ENCODE measurements at regions not wholly inside any gene's neighbourhood (a gene's known extent, or its start where the extent isn't known, plus 50 kb on each side); places are given as distances from the start of the nearest gene placed in this dataset.
"Not testable (repeated sequence)": the region's sequence is repeated elsewhere in the genome, so short reads cannot be mapped to it uniquely, and the experiment has no call there.

DNA sequence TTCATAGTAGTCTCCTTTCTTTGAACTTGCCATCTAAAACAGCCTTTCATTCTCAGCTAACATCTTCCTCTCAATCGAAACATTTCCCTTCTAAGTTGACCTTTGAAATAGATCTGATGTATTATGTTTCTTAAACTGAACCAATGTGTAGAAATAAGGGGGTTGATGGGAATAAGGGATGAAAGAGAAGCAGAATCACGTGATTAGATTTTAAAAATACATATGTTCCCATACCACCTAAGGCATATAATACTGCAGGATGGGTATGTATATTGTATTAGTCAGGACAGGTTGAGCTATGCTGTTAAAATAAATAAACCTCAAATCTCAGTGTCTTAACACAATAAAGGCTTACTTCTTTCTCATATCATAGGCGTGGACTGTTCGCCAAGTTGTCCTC, 207.5 kb upstream of the SRD5A2 start:
- no peak for DNase-seq (ENCODE audit: low read depth)
- TF ChIP-seq, protein P1, sequence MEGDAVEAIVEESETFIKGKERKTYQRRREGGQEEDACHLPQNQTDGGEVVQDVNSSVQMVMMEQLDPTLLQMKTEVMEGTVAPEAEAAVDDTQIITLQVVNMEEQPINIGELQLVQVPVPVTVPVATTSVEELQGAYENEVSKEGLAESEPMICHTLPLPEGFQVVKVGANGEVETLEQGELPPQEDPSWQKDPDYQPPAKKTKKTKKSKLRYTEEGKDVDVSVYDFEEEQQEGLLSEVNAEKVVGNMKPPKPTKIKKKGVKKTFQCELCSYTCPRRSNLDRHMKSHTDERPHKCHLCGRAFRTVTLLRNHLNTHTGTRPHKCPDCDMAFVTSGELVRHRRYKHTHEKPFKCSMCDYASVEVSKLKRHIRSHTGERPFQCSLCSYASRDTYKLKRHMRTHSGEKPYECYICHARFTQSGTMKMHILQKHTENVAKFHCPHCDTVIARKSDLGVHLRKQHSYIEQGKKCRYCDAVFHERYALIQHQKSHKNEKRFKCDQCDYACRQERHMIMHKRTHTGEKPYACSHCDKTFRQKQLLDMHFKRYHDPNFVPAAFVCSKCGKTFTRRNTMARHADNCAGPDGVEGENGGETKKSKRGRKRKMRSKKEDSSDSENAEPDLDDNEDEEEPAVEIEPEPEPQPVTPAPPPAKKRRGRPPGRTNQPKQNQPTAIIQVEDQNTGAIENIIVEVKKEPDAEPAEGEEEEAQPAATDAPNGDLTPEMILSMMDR (conservative IDR thresholded peaks at IDR 0.05; ENCODE audit: low read depth, low read length) = no peak
- no peak overlapping the region for H3K4me3 ChIP-seq (ENCODE audit: low read depth, low read length)

DNA sequence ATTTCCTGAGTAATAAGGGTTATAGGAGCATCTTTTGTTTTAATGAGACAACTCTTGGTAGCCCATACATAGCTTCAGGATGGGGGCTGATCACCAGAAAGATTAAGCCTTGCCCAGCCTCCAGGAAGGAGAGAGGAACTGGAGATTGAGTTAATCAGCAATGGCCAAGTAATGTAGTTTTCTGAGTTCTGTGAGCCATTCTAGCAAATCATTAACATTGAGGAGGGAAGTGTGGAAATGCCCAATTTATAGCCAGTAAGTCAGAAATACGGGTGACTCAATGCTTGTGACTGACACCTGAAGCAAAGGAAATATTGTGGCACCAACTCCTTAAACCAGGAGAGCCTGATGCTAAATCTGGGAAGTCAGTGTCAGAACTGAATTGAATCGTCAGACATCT, 205.1 kb upstream of the SRD5A2 start:
- peak; percentile 85 for DNase-seq (ENCODE audit: low read depth)
- no peak overlapping the region for H3K4me3 ChIP-seq (ENCODE audit: low read depth, low read length)
- TF ChIP-seq, protein P1 (conservative IDR thresholded peaks at IDR 0.05; ENCODE audit: low read depth, low read length) = no peak

DNA sequence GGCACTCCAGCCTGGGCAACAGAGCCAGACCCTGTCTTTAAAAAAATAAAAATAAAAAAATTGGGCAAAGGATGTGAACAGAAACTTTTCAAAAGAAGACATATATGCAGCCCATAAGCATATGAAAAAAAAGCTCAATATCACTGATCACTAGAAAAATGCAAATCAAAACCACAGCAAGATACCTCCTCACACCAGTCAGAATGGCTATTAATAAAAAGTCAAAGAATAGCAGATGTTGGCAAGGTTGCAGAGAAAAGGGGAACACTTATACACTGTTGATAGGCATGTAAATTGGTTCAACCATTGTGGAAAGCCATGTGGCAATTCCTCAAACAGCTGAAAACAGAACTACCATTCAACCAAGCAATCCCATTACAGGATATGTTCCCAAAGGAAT, 204.1 kb upstream of the SRD5A2 start:
- no peak for DNase-seq (ENCODE audit: low read depth)
- H3K4me3 ChIP-seq (ENCODE audit: low read depth, low read length) = no peak overlapping the region
- TF ChIP-seq, protein P1 (conservative IDR thresholded peaks at IDR 0.05; ENCODE audit: low read depth, low read length) = no peak

DNA sequence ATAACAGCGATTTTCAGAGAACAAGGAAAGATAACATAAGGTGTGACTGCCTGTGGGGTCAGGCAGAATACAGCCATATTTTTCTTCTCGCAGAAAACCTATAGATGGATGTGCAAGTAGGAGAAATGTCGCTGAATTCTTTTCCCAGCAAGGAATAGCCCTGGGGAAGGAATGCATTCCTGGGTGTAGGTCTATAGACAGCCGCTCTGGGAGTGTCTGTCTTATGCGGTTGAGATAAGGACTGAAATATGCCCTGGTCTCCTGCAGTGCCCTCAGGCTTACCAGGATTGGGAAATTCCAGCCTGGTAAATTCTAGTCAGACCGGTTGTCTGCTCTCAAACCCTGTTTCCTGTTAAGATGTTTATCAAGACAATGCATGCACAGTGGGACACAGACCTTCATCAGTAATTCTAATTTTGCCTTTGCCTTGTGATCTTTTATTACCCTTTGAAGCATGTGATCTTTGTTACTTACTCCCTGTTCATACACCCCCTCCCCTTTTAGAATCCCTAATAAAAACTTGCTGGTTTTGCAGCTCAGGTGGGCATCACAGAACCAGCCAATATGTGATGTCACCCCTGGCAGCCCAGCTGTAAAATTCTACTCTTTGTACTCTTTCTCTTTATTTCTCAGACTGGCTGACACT, 202.8 kb upstream of the SRD5A2 start:
- not testable (repeated sequence) for H3K4me3 ChIP-seq (ENCODE audit: low read depth, low read length); DNase-seq (ENCODE audit: low read depth)

DNA sequence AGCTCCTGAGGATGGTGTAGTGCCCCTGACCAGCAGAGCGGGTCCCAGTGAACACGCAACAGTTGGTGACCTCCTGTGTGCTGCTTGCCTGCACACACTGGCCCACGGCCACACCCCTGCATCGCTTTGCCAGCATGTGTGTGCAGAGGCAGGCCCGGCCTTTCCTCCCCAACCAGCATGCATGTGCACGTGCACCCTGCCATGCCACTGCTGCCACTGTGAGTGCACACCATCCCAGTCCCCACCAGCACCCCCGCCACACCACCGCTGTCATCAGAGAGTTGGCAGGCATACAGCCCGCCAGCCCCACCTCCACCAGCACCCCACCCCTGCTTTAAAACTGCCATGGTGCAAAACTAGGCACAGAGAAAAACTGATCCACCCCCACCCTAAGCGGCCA, 197.4 kb upstream of the SRD5A2 start:
- TF ChIP-seq, protein P1 (conservative IDR thresholded peaks at IDR 0.05; ENCODE audit: low read depth, low read length) = no peak
- no peak overlapping the region for H3K4me3 ChIP-seq (ENCODE audit: low read depth, low read length)
- DNase-seq (ENCODE audit: low read depth) = no peak

DNA sequence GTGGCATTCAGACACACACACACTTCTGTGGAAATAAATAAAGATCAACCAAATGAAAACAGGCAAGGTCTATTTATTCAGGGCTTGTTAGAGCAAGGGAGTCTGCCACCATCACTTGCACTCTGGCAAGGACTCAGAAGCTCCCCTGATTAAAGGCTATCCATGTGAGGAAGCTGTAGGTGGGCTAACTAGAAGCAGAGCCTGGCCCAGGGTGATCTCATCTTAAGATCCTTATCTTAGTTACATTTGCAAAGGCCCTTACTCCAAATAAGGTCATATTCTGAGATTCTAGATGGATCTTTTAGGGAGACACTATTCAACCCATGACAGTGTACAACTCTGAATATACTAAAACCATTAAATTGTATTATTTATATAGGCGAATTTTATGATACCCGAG, 190.0 kb upstream of the SRD5A2 start:
- no peak overlapping the region for H3K4me3 ChIP-seq (ENCODE audit: low read depth, low read length)
- TF ChIP-seq, protein P1 (conservative IDR thresholded peaks at IDR 0.05; ENCODE audit: low read depth, low read length) = no peak
- no peak for DNase-seq (ENCODE audit: low read depth)

DNA sequence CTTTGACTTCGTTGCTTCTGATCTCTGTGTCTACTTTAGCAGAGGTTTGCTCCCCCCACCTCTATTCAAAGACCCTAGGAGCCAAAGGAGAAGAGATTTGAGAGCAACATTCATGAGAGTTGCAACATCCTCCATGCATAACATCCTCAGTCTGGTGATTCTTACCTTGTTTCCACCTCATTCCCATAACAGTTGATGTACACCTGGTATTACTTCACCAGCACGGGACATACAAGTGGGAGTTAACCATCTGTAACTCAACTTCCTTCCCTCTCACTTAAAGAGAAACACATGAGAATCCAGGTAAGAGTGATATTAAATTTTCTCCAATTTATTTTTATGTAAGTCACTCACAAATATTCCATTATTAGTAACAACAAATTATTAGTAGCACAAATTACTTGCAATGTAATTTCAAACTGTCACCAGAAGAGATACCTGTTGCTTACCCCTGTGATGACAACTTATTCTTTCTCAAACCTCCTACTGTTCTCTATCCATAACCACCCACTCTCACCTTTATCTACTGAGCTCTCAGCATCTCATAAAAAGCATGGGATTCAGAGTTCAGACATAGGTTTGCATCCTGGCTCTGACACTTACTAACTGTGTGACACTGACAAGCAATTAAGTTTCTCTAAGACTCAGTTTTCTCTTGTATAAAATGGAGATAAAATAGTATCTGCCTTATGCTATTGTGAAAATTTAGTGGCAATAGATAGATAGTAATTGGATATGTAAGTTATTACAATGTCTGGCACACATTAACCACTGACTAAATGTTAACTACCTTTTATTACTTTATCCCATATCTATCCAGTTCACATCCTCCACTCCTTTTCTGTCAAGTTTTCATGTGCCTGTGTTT, 184.6 kb upstream of the SRD5A2 start:
- DNase-seq (ENCODE audit: low read depth) = peak; percentile 15
- H3K4me3 ChIP-seq (ENCODE audit: low read depth, low read length) = no peak overlapping the region
- TF ChIP-seq, protein P1 (conservative IDR thresholded peaks at IDR 0.05; ENCODE audit: low read depth, low read length) = no peak

Data from epithelial cell of proximal tubule (primary cell).